Hematopoietic multipotent progenitor cell (in vitro differentiated cells): ENCODE measurements at regions not wholly inside any gene's neighbourhood (a gene's known extent, or its start where the extent isn't known, plus 50 kb on each side); places are given as distances from the start of the nearest gene placed in this dataset.

ENCODE experiments used
- DNase-seq, 3 donors: peaks; one replicate each; pipeline ENCODE4 v3.0.0-alpha.2; 2011 to 2015; ENCODE audit warnings: low read depth in 2 of 3, low spot score in 2 of 3

GRCh38 chr1:47694011-47694890, 256.4 kb downstream of the FOXD2 start:
- no peak for DNase-seq

GRCh38 chr1:47696404-47696736, 258.5 kb downstream of the FOXD2 start:
- DNase-seq, result no peak

GRCh38 chr1:47696737-47697441, 259.0 kb downstream of the FOXD2 start:
- DNase-seq, result no peak

- no peak for DNase-seq
Measured at GRCh38 chr1:47697616-47698335, 259.9 kb downstream of the FOXD2 start.

- no peak for DNase-seq
Measured at GRCh38 chr1:47699492-47700235, 261.8 kb downstream of the FOXD2 start.

- no peak for DNase-seq
Measured at GRCh38 chr1:47701283-47701682, 263.4 kb downstream of the FOXD2 start.

- DNase-seq, result no peak
Measured at GRCh38 chr1:47701741-47702515, 264.1 kb downstream of the FOXD2 start.

GRCh38 chr1:47703156-47703825, 265.4 kb downstream of the FOXD2 start:
- DNase-seq, result no peak

GRCh38 chr1:47703981-47704596, 266.2 kb downstream of the FOXD2 start:
- peak in 1 of 3 donors; percentile 51 for DNase-seq

GRCh38 chr1:47705517-47706130, 267.8 kb downstream of the FOXD2 start:
- no peak for DNase-seq

- no peak for DNase-seq
Measured at GRCh38 chr1:47707503-47707902, 269.7 kb downstream of the FOXD2 start.

GRCh38 chr1:47708019-47708535, 270.2 kb downstream of the FOXD2 start:
- DNase-seq, result no peak

- DNase-seq, result no peak
Measured at GRCh38 chr1:47708658-47709018, 270.8 kb downstream of the FOXD2 start.

- peak in 2 of 3 donors; percentile 41 to 50 for DNase-seq
Measured at GRCh38 chr1:47709019-47709871, 271.4 kb downstream of the FOXD2 start.

GRCh38 chr1:47709872-47710231, 272.0 kb downstream of the FOXD2 start:
- DNase-seq, result no peak

- peak; percentile 31 to 58 (median 39) for DNase-seq
Measured at GRCh38 chr1:47710329-47711071, 272.7 kb downstream of the FOXD2 start.
